Glomerular endothelial cell (primary cell): ENCODE measurements at regions not wholly inside any gene's neighbourhood (a gene's known extent, or its start where the extent isn't known, plus 50 kb on each side); places are given as distances from the start of the nearest gene placed in this dataset.
"Not testable (repeated sequence)": the region's sequence is repeated elsewhere in the genome, so short reads cannot be mapped to it uniquely, and the experiment has no call there.

Source experiments
- DNase-seq: peaks from one replicate; pipeline ENCODE4 v3.0.0-alpha.2; 2011; ENCODE audit warnings: low read depth, low spot score; ENCODE audit errors: extremely low read depth

DNA sequence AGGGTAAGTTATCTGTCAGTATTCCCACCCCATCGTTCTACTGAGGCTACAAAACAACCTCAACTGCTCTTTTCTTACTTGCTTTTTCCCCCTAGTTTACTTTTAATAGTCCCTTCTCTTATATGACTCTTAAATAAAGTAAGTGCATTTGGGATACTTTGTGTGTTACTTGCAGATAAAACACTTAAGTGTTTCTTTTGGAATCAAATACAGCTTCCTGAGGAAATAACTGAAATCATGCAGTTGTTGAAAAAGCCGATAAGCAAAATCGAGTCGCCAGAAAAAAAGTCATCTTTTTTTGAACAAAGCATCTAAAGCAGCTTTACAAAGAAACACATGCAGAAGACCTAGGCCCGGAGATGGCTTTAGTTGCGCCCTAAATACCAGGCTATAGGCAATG, 53.5 kb upstream of the EPB41L4A start:
- DNase-seq, result no peak

DNA sequence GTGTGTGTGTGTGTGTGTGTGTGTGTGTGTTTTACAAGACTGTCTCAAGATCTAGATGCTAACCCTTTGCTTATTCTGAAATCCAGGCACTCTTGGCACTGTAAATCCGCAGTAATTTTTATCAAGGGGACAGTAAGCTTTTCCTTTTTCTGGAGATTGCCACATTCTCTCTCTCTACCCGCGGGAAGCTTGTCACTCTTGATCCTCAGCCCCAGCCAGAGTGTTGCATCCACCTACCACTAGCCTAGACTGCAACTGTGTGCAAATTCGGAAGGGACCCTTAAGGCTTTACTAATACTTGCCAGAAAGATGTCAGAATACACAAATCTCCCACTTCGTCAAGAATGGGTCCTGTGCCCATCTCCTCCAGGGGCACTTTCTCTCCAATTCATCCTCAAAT, 54.9 kb upstream of the EPB41L4A start:
- no peak for DNase-seq

DNA sequence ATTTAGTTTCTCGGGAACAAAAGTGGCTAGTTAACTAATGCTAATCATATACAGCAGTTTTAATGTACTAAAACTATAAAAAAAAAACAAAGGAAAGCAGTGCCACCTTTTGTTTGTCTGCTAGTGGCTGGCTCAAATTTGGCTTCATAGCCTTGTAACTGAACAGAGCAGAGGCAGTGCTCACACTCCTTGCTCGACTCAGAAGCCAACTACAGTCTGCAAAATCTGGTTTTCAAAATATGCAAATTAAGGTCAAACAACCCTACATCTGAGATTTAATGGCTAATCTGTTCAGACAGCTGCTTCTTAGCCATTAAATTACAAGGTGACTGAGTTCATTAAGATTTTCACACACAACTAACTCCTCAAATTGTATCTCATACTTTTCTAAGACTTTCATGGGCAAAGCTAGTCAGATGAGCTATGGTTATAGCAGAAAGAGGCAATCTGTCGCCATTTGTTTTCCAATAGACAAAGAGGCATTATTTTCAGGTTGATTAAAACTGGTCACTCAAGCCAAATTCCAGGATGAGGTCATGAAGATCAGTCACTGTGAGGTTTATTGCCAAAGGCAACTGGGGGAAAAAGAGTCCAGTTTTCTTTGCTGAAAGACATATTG, 56.8 kb upstream of the EPB41L4A start:
- DNase-seq, result no peak

DNA sequence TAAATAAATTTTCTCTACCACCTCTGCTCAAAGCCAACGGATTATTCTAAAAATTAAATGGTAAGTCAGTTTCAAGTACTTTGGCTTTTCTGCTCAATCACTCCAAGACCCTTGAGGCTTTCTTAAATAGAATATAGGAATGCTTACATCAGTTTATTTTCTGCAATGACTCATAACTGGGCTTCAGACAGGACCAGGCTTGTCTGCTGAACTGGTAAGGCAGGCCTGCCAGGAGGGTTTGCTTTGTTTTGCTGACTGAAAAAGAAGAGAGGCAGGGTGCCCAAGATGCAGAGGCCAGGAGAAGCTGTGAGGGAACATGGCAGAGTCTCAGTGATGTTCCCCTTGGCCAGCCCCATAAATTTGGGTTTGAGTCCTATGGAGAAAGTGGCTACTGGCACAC, 60.3 kb upstream of the EPB41L4A start:
- no peak for DNase-seq

DNA sequence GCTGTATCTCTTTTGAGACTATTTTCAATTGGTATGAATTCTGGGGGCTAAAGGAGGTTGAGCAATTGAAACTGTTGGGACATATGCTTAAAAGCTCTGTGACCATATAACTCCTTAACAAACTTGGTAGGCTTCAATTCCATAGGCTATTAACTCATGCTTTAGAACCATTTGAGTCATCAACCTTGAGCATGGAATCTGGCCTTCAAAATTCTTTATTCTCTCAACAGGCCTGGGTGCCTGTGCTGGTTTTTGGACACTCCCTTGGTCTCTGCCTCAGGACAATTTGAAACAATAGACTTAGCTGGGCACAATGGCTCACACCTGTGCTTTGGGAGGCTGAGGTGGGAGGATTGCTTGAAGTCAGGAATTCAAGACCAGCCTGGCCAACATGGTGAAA, 61.4 kb upstream of the EPB41L4A start:
- DNase-seq, result no peak

DNA sequence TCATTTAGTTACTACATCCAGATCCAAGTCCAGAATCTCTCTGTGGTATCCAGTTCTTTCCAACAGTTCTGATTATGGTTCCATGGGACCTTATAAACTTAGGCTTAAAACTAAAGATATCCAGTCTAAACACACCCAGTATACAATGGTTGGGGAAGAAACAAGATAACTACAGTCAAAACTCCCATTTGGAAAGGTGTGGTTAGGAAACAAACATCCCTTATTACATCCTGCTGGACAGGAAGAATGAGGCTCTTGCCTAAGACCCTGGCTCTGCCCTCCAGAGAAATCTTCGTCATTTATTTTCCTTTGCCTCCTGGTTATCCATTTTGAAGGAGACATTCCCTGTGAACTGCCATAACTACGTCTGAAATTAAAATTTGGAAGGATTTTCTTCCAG, 64.6 kb upstream of the EPB41L4A start:
- no peak for DNase-seq

DNA sequence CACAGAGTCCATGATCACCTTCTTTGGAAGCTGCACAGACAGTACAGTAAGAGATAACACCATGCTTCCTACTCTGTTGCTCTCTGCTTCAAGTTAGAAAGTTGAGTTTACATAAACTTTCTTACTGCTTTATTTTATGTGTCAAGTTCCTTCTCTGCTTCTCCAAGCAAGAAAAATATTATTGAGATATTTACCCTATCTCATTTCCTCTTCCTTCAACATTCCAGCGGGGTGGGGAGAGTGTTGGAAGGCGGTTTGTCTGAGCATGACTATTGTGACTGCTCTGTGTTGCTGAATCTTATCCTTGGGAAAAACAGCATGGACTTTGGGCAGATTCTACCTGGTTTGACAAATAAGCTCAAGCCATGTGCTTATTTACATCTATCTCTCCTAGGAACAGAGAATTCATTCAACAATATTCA, 66.9 kb upstream of the EPB41L4A start:
- DNase-seq, result no peak

DNA sequence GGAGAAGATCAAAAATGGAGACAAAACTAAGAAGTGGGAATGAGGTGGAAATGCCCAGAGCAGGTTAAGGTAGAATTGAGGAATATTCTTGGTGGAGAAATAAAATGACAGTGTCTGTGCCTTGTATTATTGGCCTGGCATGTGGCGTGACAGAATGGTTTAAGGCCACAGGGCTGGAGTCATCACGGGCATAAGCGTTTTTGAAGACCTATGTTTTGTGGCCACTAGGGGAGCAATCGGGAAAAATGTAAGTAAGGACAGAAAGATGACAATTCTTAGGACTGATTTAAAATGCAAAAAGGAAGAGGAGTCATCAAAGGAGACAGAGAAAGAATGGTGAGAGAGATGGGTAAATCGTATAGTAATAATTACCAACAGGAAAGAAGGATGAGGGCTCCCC, 72.2 kb upstream of the EPB41L4A start:
- no peak for DNase-seq

DNA sequence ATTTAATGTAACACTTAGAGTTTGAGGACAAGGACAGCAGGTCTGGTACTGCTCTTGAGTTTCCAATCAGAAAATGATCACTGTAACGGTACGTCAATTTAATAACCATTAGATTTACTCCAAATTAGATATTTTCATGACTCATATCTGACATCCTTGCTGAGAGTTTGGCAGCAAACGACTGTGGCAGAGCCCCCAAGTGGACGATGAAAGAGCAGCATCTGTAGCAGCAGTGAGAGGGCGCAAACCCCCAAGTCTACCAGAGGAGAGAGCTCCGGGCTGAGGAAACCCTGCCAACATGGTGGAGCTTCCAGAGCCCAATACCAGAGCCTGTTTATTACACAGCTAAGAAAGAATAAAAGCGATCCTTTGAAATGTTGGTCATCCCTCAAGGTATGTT, 73.2 kb upstream of the EPB41L4A start:
- DNase-seq, result no peak

DNA sequence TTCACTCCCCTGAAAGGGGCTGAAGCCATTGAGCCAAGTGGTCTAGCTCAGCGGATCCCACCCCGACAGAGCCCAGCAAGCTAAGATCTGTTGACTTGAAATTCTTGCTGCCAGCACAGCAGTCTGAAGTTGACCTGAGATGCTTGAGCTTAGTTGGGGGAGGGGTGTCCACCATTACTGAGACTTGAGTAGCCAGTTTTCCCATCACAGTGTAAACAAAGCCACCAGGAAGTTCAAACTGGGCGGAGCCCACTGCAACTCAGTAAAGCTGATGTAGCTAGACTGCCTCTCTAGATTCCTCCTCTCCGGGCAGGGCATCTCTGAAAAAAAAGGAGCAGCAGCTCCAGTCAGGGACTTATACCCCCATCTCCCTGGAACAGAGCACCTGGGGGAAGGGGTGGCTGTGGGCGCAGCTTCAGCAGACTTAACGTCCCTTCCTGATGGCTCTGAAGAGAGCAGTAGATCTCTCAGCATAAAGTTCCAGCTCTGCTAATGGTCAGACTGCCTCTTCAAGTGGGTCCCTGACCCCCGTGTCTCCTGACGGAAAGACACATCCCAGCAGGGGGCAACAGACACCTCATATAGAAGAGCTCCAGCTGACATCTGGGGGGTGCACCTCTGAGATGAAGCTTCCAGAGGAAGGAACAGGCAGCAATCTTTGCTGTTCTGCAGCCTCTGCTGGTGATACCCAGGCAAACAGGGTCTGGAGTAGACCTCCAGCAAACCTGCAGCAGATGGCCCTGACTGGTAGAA, 84.8 kb upstream of the EPB41L4A start:
- not testable (repeated sequence) for DNase-seq

DNA sequence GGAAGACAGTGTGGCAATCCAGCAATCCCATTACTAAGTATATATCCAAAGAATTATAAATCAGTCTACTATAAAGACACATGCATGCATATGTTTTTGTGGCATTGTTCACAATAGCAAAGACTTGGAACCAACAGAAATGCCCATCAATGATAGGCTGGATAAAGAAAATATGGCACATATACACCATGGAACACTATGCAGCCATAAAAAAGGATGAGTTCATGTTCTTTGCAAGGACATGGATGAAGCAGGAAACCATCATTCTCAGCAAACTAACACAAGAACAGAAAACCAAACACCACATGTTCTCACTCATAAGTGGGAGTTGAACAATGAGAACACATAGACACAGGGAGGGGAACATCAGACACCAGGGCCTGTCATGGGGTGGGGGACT, 90.0 kb upstream of the EPB41L4A start:
- DNase-seq, result not testable (repeated sequence)

DNA sequence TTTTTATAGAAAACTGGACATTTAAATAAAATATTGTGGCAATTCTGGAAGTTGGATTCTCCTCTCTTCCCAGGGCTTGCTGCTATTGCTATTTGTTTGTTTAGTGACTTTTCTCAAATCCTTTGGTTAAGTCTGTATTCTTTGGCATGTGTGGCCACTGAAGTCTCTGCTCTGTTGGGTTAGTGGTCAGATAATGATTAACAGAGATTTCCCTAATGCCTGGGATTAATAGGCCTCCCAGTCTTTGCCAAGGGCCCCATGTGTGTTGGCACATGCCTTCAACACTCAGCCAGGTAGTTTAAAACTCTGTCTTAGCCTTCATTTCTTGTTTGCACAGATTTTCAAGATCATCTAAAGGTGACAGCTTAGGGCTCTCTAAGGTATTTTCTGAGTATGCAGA, 92.8 kb upstream of the EPB41L4A start:
- no peak for DNase-seq

DNA sequence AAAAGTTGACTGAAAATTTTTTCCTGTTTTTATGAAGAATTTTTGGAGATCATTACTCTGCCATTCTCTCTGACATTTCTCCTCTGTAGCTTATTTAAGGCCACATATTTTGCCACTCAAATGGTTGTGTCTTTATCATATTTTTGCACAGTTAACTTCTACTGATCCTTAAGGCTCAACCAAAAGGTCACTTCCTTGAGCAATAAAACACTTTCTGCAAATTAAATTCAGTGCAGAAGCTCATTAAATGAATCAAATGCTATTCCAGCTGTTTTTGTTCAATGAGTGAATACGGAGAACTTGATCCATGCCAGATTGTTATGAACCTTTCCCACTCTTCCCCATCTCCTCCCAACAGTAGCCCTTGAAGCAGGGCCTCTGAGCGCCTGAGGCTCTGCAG, 93.8 kb upstream of the EPB41L4A start:
- DNase-seq, result no peak

DNA sequence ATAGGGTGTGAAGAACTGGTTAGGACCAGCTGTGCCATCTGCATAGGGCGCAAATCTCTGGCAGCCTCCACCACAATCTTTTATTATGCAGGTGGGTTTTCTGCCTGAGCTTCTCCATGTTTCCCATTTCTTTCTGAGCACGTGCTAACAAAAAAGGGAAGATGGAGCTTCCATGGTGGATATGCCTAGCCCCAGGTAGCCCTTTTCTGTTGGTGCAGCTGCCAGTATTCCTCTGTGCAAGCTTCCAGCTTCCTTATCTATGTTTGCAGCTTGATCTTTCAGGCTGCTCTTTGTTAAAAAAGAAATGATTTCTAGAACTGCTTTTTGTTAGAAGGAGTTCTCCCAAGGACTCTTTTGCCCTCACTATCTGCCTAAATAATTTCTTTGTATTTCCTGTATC, 95.0 kb upstream of the EPB41L4A start:
- DNase-seq, result no peak

DNA sequence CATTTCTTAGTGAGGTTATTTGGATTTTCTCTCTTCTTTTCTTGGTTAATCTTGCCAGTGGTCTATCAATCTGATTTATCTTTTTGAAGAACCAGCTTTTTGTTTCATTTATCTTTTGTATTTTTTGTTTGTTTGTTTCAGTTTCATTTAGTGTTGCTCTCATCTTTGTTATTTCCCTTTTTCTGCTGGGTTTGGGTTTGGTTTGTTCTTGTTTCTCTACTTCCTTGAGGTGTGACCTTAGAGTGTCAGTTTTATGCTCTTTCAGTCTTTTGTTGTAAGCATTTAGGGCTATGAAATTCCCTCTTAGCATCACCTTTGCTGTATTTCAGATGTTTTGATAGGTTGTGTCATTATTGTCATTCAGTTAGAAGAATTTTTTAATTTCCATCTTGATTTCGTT, 101.4 kb upstream of the EPB41L4A start:
- DNase-seq, result not testable (repeated sequence)

DNA sequence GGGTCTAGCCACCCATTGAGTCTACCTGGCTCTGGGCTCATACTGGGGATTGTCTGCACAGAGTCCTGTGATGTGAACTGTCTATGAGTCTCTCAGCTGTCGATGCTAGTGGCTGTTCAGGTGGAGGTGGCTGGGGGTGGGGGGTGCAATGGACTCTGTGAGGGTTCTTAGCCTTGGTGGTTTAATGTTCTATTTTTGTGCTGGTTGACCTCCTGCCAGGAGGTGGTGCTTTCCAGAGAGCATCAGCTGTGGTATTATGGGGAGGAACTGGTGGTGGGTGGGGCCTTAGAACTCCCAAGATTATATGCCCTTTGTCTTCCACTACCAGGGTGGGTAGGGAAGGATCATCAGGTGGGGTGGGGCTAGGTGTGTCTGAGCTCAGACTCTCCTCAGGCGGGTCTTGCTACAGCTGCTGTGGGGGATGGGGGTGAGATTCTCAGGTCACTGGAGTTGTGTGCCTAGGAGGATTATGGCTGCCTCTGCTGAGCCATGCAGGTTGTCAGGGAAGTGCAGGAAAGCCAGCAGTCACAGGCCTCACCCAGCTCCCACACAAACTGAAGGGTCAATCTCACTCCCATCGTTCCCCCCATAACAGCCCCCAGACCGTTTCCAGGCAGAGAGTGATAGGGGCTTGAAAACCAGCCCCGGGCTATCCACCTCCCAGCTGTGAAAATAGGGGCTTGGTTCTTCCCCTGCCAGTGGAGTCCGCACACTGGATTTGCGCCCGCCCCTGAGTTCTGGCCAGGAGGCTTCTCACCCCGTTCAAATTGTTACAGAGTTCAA, 104.0 kb upstream of the EPB41L4A start:
- DNase-seq, result not testable (repeated sequence)

DNA sequence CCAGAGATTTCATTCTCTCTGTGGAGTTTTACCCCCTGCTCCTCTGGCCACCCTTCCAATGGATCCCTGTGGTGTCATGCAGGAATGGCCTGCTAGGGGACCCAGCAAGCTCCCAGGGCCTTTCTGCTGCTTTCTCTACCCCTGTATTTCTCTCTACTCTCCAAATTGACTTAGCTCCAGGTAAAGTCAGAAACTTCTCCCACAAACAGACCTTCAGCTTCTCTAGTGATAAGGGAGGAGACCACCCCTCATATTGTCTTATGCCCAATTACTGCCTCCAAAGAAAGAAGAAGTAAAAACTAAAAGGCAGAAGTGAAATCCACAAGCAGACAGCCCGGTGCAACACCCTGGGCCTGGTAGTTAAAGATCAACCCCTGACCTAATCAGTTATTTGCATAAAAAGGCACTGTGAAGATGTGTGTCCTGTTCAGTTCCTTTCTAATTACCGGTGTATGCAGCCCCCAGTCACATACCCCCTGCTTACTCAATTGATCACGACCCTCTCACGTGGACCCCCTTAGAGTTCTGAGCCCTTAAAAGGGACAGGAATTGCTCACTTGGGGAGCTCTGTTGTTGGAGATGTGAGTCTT, 104.7 kb upstream of the EPB41L4A start:
- DNase-seq, result not testable (repeated sequence)

DNA sequence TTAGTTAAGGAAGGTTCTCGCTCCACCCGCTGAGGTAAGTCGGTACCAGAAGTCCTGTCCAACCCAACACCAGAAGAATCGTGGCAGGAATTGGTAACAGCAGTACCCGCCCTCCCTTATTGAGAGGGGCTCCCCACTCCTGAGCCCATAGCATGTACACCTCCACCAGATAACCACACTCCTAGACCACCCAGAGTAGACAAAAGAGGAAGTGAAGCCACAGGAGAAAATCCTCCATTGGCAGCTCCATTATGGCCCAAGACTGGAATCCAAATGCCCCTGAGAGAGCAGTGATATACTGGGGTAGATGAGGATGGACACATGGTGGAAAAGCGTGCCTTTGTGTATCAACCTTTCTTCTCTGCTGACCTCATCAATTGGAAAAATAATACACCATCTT, 106.1 kb upstream of the EPB41L4A start:
- no peak for DNase-seq

DNA sequence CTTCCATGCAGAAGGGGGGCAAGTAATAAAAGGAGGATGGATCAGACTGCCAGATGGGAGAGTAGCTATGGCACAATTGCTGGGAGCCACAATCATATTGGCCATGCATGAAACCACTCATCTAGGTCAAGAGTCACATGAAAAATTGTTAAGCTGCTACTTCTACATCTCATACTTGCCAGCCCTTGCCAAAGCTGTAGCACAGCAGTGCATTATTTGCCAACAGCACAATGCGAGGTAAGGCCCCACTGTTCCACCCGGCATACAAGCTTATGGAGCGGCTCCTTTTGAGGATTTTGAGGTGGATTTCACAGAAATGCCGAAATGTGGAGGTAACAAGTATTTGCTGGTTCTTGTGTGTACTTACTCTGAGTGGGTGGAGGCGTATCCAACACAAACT, 109.9 kb upstream of the EPB41L4A start:
- DNase-seq, result no peak

DNA sequence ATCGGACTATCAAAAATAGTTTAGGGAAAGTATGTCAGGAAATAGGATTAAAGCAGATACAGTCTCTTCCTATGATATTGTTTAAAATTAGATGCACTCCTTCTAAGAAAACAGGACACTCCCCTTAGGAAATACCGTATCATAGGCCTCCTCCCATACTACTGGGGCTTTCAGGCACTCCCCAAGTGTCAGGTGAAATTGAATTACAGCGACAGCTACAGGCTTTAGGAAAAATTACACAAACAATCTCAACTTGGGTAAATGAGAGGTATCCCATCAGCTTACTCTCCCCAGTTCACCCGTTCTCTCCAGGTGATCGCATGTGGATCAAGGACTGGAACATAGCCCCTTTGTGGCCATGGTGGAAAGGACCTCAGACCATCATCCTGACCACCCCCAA, 110.4 kb upstream of the EPB41L4A start:
- no peak for DNase-seq

DNA sequence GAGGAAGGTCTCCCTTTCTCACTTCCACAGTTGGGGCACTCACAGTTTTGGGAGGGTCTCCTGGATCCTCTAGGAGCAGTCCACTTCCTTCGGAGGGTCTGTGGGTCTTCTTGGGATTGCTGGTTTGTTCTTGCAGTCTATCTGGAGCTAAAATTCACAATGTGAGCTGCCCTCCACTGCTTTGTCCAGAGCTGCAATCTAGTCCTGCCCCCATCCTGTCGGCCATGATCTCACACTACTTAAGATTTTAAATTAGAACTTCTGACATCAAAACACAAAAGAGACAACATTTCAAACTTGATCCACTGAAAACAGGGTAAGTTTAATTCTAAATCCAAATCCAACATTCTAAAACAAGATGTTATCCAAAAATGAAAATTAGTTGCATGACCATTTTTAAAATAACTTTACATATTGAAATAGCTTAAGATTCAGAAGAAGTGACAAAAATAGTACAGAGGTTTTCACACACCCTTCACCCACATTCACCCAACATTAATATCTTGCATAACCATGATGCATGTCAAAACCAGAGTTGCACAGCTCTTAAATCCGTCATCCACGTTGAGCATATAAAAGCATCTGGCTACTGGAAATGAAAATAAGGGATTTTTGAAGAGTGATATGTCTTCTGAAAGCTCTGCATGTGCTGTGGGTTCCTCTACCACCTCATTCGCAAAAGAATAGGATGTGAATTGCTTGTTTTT, 113.7 kb upstream of the EPB41L4A start:
- DNase-seq, result no peak
